NCI-H2227 (cell line): ENCODE measurements at regions not wholly inside any gene's neighbourhood (a gene's known extent, or its start where the extent isn't known, plus 50 kb on each side); places are given as distances from the start of the nearest gene placed in this dataset.
"Not testable (repeated sequence)": the region's sequence is repeated elsewhere in the genome, so short reads cannot be mapped to it uniquely, and the experiment has no call there.

Experiments
- DNase-seq: peaks from one replicate; lab custom pipeline; 2025; ENCODE audit not compliant: unreplicated experiment; lab: John Stamatoyannopoulos, UW

- DNase-seq: no peak
Measured at GRCh38 chrX:437661-438390, 51.1 kb upstream of the PPP2R3B start.

DNA sequence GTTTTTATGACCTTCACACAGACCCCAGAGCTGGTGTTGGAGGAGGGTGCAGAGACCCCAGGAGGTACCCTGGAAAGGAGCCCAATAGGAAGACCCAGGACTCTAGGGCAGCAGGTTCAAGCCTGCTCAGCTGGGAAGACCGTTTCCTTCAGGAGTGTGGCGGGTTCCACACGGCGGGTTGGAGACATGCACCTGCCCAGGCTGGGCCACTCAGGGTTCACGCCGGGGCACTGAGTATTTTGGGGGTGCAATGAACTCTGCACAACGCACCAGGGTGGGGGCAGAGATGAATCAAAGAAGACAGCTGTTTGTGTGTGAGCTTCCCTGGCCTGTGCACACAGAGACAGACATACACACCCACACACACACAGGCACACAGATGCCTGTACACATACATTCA, 52.5 kb upstream of the PPP2R3B start:
- no peak for DNase-seq

- no peak for DNase-seq
Measured at GRCh38 chrX:439719-440118, 53.0 kb upstream of the PPP2R3B start.

DNA sequence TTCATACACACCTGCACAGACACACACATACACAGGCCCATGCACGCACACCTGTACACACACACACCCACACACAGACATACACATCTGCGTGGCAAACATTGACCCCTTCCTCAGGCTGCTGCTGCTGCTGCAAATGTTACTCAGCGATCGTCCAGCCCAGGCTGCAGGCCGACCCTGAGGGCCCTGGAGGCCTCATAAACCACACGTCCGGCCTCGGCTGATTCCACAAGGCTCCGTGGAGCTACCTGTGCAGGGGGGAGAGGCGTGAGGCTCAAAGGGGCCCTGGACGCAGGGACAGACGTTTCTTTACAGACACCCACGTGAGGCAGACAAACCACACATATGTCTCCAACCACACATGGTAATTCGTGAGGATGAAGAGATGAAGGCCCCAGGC, 53.9 kb upstream of the PPP2R3B start:
- no peak for DNase-seq

DNA sequence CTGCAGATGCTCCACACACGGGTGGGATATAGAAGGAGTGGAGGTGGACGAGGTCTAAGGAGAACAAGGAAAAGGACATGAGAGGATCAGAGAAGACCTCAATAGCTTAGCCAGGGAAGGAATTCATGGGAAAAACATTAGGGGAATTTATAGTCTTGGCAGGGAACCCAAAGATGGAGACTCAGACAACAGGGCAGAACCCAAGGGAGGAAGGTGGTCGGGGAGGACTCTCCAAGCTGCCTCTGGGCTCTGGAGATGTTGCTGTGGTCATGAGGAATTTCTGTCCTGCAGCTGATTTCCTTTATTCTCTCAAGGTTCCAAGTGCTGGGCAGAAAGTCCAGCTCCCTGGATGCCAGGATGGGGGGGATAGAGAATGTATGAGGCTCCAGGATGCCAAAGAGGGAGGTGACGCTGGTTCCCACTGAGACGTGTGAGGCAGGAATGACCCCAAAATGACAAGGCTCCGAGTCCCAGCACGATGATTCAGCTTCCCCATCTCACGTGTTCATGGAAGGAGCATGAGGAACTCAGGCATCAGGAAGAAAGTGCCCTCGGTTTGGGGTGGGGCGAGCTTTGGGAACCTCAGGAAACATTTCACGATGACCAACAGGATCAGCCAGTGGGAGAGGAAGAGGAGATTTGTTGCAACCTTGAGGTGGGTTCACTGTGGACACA, 57.0 kb upstream of the PPP2R3B start:
- no peak for DNase-seq

- no peak for DNase-seq
Measured at GRCh38 chrX:444305-444704, 57.6 kb upstream of the PPP2R3B start.

- no peak for DNase-seq
Measured at GRCh38 chrX:445727-446126, 59.0 kb upstream of the PPP2R3B start.

- DNase-seq: no peak
Measured at GRCh38 chrX:446245-446644, 59.5 kb upstream of the PPP2R3B start.

DNA sequence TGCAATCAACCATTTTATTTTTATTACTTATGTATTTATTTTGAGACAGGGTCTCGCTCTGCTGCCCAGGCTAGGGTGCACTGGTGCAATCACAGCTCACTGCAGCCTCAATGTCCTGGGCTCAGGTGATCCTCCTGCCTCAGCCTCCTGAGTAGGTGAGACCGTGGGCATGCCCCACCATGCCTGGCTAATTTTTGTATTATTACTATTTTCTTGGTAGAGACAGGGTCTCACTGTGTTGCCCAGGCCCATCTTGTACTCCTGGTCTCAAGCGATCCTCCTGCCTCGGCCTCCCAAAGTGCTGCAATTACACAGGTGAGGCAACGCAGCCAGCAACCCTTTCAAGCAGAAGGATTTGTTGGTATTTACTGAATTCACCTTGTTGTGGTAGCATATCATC, 60.3 kb upstream of the PPP2R3B start:
- no peak for DNase-seq

GRCh38 chrX:451750-452149, 65.0 kb upstream of the PPP2R3B start:
- not testable (repeated sequence) for DNase-seq

DNA sequence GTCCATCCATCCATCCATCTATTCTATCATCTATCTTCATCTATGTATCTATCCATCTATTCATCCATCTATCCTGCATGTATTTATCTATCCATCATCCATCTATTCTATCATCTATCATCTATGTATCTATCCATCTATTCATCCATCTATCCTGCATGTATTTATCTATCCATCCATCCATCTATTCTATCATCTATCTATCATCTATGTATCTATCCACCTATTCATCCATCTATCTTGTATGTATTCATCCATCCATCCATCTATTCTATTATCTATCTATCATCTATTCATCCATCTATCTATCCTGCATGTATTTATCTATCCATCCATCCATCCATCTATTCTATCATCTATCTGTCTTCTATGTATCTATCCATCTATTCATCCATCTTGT, 65.9 kb upstream of the PPP2R3B start:
- no peak for DNase-seq

- DNase-seq: not testable (repeated sequence)
Measured at GRCh38 chrX:454514-454913, 67.8 kb upstream of the PPP2R3B start.

- no peak for DNase-seq
Measured at GRCh38 chrX:455199-455598, 68.5 kb upstream of the PPP2R3B start.

DNA sequence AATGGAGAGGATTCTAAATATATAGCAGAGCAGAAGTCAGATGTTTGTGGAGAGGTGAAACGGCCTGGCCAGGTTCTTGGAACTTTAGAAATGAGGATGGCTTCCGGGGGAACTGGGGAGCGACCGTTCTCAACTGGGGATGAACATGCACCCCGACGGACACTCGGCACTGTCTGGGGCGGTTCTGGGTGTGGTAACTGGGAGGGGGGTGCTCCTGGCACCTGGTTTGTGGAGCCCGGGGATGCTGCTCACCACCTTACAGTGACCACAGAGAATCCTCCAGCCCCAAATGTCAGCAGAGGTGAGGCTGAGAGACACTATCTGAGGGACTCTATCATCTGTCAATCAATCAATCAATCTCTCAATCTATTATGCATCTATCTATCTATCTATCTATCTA, 69.0 kb upstream of the PPP2R3B start:
- DNase-seq: no peak

- DNase-seq: no peak
Measured at GRCh38 chrX:456146-456545, 69.4 kb upstream of the PPP2R3B start.

- no peak for DNase-seq
Measured at GRCh38 chrX:456551-457291, 70.0 kb upstream of the PPP2R3B start.

GRCh38 chrX:457292-457679, 70.6 kb upstream of the PPP2R3B start:
- DNase-seq: no peak

DNA sequence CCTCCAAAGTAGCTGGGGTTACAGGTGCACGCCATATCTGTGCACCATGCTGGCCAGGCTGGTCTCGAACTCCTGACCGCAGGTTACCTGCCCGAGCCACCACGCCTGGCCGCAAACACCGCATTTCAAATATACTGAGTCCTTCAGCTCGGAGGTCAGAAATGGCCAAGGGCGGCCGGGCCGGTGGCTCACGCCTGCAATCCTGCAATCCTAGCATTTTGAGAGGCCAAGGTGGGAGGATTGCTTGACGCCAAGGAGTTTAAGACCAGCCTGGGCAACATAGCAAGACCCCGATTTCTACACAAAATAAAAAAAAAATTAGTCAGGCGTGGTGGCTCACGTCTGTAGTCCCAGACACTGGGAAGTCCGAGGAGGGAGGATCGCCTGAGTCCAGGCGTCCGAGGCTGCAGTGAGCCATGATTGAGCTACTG, 71.9 kb upstream of the PPP2R3B start:
- DNase-seq: no peak

DNA sequence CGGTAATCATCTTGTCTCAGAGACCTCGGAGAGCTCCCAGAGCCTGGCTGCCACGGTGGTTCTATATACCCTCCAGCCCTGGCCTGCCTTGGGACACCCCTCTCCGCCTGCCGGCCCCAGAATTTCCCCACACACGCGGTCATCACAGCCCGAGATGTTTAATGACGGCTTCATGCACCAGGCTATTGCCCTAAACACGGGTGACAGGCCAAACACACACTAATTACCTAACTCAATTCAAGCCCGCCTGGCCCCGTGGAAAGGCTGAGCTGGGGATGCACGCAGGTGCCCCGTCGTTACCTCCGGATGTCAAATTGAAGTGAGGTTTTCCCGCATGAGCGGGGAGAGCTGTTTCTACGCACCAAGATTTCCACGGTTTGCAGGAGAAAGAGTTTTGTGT, 72.9 kb upstream of the PPP2R3B start:
- DNase-seq: no peak

- no peak for DNase-seq
Measured at GRCh38 chrX:460116-460515, 73.4 kb upstream of the PPP2R3B start.

GRCh38 chrX:460823-461640, 74.3 kb upstream of the PPP2R3B start:
- DNase-seq: no peak
